HG03378 (cell line): ENCODE measurements at regions not wholly inside any gene's neighbourhood (a gene's known extent, or its start where the extent isn't known, plus 50 kb on each side); places are given as distances from the start of the nearest gene placed in this dataset.

Experiments
- ATAC-seq: cut with Tn5 transposase; IDR thresholded peaks from one replicate; pipeline ENCODE4 v1.9.1; 2021; ENCODE audit warnings: mild to moderate bottlenecking, moderate library complexity; ENCODE audit not compliant: unreplicated experiment

- ATAC-seq, result no peak
These were observed 92.5 kb downstream of the IRX2 start for GRCh38 chr5:2658881-2659470.

GRCh38 chr5:2658447-2658846, 93.0 kb downstream of the IRX2 start:
- ATAC-seq, result no peak

DNA sequence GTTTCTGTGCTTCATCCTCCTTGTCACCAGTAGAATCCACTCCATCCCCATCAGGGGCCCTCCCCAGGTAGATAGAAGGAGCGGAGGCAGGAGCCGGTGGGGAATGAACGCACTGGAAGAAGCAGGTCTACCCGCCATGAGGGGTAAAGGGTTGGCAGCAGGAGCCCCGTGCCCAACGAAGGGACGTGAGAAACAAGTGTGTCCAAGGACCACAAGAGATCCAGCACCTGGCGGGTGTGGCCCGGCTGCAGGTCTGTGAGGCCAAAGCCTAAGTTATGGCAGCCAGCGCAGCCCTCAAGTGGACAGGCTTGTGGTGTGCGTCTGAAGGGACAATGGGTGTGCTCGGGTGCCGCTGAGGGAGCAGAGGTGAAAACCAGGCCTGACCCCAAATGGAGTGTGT, 94.3 kb downstream of the IRX2 start:
- ATAC-seq, result no peak

DNA sequence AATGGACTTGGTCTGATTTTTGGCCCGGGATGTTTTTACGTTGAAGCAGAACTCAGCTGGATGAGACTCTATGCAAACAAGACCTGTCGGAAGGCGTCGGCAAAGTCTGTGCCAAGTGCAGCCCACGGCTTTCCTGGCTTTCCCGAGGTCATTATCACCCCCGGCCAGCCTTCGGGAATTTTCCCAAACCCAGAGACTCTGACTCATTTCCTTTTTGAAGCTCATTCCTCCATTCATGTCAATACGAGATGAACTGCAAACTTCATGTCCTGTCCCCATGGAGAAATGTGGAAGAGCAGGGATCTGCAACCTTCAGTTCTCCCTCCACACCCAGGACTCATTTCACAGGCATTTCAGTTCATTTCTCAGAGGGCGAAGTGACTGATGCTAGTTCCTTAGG, 95.3 kb downstream of the IRX2 start:
- no peak for ATAC-seq

DNA sequence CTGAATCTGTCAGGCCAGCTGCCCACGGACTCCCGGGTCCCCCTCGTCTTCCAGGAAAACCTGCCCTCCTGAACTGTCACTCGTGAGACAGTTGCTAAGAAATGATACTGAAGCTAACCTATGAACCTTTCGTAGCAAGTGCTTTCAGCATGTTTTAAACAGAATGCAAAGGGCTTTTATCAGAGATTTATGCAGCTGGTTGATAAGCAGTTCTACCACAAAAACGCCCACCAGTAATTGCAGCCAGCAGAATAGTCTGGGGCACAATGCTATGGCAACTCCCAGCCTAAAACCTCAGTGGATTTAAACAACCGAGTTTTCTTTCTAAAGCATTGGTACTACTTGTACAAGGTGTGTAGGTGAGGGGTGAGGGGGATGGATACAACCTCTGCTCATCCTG, 97.5 kb downstream of the IRX2 start:
- ATAC-seq, result no peak

DNA sequence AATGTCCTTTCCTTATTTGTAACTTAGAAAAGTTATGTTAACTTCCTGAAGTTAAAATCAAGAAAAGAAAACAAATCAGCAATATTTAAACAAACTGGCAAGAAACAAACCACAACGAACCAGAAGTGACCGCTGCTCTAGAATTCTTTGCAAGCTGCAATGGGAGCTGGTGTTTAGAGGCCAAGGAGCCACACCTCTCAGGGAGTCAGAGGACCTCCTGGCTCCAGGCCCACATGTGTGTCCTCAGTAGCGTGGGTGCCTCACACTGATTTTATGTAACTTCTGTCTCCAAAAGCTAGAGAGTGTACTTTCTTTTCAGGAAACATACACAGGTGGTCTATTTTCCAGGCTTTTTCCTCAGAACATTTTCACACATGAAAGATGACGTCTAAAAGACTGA, 100.4 kb downstream of the IRX2 start:
- ATAC-seq, result no peak

- no peak for ATAC-seq
These were observed 108.7 kb downstream of the IRX2 start for GRCh38 chr5:2642684-2643345.

DNA sequence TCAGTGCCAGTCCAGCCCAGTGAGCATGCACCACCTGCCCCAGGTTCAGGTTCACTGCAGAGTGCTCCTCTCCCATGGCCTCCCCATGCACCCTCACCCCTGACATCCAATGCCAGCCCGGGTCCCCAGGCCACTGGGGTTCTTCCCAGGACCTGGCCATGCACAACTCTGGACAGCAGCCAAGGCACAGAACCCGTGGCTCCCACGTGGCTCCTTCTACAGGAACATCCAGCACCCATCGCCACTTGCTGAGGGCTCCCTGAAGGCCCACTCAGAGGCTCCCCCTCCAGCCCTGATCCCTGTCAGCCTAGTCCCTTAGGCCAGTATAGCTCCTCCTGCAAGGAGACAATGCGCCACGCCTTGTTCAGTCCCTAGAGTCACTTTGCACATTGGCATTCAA, 110.8 kb downstream of the IRX2 start:
- ATAC-seq, result no peak

- no peak for ATAC-seq
These were observed 112.1 kb downstream of the IRX2 start for GRCh38 chr5:2639425-2639824.

- no peak for ATAC-seq
These were observed 116.9 kb downstream of the IRX2 start for GRCh38 chr5:2634399-2635176.

DNA sequence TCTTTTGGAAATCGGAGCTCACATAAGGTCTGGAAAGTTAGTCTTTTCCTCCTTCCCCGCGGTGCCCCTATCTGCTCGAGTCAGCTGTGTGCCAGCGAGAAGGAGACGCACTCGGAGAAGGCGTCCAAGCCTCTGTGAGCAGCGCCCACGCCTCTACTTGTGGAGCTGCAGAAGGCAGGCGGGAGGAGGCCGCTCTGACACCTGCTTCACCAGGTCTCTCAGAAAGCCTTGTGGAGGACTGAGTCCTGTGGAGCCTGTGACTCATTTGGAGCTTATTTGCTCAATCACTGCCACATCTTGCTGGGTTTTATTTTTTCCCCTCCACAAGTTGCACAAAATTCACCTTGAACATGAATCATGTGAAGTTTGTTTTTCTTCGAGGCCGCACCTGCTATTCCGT, 117.5 kb downstream of the IRX2 start:
- no peak for ATAC-seq

DNA sequence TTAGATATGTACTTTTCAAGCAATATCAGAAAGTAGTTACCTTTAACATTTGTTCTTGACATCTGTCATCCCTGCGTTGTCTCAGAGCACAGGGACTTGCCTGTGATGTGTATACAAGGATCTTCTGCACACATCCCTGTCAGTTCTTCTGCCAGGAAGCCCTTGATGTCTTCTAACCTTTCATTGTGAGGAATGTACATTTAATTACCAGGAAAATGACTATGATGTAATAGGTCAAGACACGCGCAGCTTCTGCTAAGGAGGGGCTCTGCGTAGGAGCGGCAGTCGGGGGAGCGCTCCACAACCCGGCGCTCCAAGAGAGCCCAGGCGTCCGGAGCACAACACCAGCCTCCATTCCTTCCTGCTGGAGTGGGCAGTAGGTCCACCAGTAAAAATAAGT, 119.7 kb downstream of the IRX2 start:
- ATAC-seq, result no peak

DNA sequence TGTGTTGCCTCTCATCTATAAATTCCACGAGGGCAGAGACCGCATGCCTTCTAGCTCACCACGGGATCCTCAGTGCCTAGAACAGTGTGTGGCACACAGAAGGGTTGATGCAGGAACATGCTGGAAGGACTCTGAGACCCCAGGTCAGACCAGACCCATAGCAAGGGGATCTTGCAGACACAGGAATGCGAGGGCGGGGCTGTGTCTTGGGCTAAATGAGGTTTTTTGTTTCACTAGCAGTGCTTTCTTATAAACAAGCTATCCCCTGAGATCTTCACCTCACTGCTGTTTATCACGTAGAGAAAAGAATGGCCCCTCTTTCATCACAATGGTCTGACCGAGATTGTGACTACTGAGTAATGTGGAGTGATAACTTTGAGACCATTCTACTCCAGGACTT, 122.4 kb downstream of the IRX2 start:
- no peak for ATAC-seq

DNA sequence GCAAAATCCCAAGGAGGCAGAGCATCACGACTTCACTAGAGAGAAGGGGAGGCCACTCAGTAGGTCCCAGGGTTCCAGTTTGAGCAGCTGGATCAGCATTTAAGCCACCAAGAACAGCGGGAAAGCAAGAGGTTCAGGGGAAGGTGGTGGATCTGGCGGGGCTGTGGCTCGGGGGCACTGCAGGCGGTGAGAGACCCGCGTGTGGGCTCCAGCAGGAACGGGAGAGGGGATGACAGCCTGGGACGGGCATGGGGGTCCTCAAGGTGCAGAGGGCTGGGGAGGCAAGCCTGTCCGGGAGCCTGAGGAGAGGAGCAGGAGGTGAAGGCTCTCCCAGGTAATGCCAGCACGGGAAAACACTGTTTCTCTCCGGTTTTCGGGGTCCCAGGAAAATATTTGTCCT, 123.6 kb downstream of the IRX2 start:
- no peak for ATAC-seq

- no peak for ATAC-seq
These were observed 124.9 kb downstream of the IRX2 start for GRCh38 chr5:2626572-2626971.

GRCh38 chr5:2622866-2623265, 128.6 kb downstream of the IRX2 start:
- no peak for ATAC-seq

DNA sequence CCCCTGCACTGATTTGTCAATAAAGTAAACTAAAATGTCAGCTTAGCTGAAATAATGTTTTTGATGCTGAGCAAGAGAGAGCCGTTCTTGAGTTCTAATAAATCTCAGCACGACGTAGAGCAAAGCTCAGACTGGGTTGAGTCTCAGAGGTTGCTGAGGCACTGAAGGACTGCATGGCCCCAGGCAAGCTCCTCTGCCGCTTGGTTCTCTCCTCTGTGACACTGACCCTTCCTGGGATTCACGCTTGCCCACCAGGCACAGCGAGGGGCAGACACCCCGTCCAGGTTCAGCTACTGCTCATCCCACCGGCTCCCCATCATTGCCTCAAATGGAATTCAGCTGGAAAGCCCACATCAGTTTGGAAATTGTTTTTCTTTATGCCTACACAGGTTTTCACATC, 129.8 kb downstream of the IRX2 start:
- no peak for ATAC-seq

DNA sequence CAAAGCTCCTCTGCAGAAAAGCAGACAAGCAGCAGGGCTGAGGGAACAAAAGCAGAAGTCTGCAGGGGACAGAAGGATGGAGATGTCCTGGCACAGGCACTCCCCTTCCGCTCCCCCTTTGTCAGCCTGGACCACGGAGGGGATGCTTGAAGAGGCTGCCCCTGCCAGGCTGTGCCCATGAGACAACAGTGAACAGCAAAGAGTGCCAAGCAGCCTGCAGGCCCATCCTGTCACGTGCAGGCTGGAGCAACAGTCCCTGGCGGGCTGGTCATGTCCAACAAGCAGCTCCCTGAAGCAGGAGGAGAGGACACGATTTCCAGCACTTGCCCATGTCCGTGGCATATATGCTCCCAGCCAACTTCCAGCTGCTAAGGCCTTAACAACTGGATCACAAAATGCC, 132.3 kb downstream of the IRX2 start:
- ATAC-seq, result no peak

- no peak for ATAC-seq
These were observed 134.0 kb downstream of the IRX2 start for GRCh38 chr5:2617461-2617860.

DNA sequence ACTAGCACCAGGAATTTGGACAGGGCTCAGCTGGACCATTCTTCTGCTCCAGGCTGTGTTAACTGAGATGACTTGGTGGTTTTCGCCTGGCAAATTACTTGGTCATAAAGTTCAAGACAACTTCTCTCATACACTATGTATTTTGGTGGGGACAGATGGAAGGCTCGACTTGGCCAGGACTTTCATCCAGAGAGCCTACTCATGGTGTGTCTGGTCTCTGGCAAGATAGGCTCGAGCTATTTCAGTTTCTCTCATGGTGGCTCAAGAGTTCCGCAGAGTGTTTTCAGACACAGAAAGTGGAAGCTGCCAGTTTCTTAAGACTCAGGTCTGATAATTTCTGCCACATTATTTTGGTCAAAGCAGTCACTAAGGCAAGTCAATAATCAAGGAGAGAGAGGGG, 135.6 kb downstream of the IRX2 start:
- ATAC-seq, result no peak

DNA sequence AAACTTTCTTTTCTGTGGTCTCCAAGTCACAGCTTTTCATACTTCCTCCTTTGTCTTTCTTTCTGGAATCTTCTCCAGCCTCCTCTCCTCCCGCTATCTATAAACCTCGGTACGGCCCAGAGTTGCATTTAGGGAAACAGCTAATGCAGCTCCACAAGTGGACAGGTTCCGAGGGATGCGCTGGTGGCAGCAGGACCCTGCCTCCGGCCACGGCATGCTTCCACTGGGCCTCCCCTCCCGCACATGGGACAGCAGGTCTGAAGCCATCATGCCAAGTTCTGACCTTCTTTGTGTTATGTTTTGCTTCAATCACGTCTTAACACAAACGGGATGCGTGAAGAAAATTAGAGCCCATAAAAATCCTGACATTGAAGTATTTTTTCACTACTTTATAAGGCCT, 136.9 kb downstream of the IRX2 start:
- ATAC-seq, result no peak

GRCh38 chr5:2611659-2612058, 139.8 kb downstream of the IRX2 start:
- no peak for ATAC-seq
